Mucosa of stomach (tissue), 1 donor: ENCODE measurements at regions not wholly inside any gene's neighbourhood (a gene's known extent, or its start where the extent isn't known, plus 50 kb on each side); places are given as distances from the start of the nearest gene placed in this dataset.

Source experiments
- H3K27me3 ChIP-seq: one replicate; pipeline ENCODE4 v1.7.0; 2013; ENCODE audit warnings: mild to moderate bottlenecking, low read length; ENCODE audit not compliant: control insufficient read depth, insufficient read depth
- H3K36me3 ChIP-seq: one replicate; pipeline ENCODE4 v1.7.0; 2013; ENCODE audit warnings: low read length; ENCODE audit not compliant: control insufficient read depth, insufficient read depth
- H3K4me1 ChIP-seq: one replicate; pipeline ENCODE4 v1.7.0; 2013; ENCODE audit warnings: mild to moderate bottlenecking, low read length; ENCODE audit not compliant: control insufficient read depth, insufficient read depth
- H3K4me3 ChIP-seq: one replicate; pipeline ENCODE4 v1.7.0; 2013; ENCODE audit warnings: low read length
- H3K9ac ChIP-seq: one replicate; pipeline ENCODE4 v1.7.0; 2013; ENCODE audit warnings: mild to moderate bottlenecking, low read length, moderate library complexity
- H3K9me3 ChIP-seq: one replicate; pipeline ENCODE4 v1.7.0; 2013; ENCODE audit warnings: mild to moderate bottlenecking, low read length, moderate library complexity; ENCODE audit not compliant: control insufficient read depth
- donor health status: Pancreatic carcinoma.

DNA sequence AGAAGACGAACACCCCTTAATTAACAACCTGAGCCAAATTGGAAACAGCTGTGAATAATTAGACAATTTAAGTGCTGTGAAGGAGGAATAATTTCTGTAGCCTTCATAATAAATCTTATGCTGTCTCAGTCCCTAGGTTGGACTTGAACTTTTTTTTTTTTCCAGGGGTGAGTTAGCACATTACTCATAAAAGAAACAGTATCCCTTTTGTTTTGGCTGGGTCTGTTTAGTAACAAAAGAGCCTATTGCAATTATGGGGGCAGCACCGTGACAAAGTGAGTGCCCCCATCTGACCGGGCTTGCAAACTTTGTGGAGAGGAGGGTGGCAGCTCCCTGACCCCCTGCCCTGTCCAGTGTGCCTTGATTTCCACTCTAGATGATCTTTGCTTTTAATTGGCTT is 167.4 kb downstream of the DICER1 start:
- no peaks in the 10 kb centered on the region for H3K4me1 ChIP-seq
- no peak overlapping the region for H3K4me3 ChIP-seq
- H3K27me3 ChIP-seq = no peaks in the 10 kb centered on the region
- H3K9me3 ChIP-seq = no peaks in the 10 kb centered on the region
- no peak overlapping the region for H3K9ac ChIP-seq
- H3K36me3 ChIP-seq = no peaks in the 10 kb centered on the region

DNA sequence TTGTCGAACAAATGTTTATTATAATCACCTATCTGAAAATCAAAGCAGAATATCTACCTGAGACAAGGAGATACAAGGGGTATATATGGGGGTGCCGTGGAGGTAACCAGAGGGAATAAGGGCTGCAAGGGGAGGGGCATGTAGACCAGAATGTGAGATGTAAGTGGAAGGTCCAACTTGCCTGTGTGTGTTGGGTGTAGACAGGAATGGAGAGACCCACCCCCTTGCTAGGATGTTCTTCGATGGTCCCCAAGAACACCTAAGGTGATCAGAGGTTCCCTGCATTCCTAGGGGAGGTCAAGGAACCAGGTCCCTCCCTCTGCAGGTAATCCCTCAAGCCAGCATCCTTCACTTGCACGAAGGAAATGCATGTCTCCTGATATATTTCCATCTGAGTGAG is 167.9 kb downstream of the DICER1 start:
- Histone ChIP-seq H3K36me3 (no peaks in the 10 kb centered on the region), H3K9ac (no peak overlapping the region), H3K9me3 (no peaks in the 10 kb centered on the region), H3K27me3 (no peaks in the 10 kb centered on the region), H3K4me3 (no peak overlapping the region), H3K4me1 (no peaks in the 10 kb centered on the region)

DNA sequence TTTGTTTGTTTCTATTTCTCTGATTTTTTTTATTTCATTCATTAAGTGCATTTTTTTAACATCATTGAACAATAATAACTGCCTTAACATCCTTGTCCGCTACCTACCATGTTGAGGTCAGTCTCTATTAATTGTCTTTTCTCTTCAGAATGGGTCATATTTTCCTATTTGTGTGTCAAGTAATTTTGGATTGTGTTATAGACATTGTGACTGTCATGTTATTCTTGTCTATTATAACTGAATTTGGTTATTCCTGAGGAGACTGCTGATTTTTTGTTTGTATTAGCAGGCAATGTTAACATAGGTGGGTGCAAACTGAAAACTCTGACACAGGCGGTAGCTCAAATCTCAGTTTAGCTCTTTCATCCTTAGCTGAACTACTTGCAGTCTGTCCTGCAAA is 169.9 kb downstream of the DICER1 start:
- no peak overlapping the region for H3K9ac ChIP-seq
- no peaks in the 10 kb centered on the region for H3K36me3 ChIP-seq
- H3K4me1 ChIP-seq = no peaks in the 10 kb centered on the region
- no peak overlapping the region for H3K4me3 ChIP-seq
- H3K27me3 ChIP-seq = no peaks in the 10 kb centered on the region
- no peaks in the 10 kb centered on the region for H3K9me3 ChIP-seq

DNA sequence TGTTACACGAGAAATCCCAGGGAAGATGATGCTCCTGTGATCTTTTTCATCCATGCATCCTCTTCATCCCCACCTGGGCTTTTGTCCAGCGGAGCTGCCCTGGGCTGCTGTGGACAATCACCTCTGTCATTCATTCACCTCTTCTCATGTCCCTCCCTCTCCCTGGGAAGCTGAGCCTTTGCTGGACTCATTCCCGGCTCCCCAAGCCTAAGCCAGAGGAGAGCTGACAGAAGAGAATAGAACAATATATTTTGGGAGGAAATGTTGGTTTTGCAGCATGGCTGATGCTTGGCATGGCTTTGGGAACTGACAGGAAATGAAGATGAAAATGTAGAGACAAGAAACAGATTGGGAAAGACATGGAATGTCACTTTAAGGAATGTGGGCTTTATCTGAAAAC is 177.4 kb downstream of the DICER1 start:
- H3K27me3 ChIP-seq = no peaks in the 10 kb centered on the region
- peaks cover 12% of the 10 kb centered on the region for H3K4me1 ChIP-seq
- no peaks in the 10 kb centered on the region for H3K9me3 ChIP-seq
- no peak overlapping the region for H3K9ac ChIP-seq
- no peak overlapping the region for H3K4me3 ChIP-seq
- no peaks in the 10 kb centered on the region for H3K36me3 ChIP-seq

DNA sequence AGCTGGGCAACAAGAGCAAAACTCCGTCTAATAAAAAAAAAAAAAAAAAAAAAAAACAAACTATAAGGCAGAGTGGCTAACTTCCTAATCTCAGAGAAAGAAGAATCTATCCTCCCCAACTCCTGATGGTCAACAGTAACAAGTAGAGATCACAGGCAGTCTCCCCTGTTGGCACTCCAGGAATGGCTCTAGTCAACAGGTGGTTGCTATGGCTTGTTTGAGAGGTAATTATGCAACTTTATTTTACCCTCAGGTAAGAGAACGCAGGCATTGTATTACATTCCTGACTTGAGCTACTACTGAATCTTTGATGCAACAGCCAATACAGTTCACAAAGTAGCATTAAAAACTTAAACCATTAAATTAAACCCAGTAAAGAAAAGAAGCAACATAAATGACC is 180.3 kb downstream of the DICER1 start:
- no peaks in the 10 kb centered on the region for H3K27me3 ChIP-seq
- peaks cover 17% of the 10 kb centered on the region for H3K4me1 ChIP-seq
- no peaks in the 10 kb centered on the region for H3K9me3 ChIP-seq
- no peak overlapping the region for H3K4me3 ChIP-seq
- H3K9ac ChIP-seq = no peak overlapping the region
- H3K36me3 ChIP-seq = no peaks in the 10 kb centered on the region

DNA sequence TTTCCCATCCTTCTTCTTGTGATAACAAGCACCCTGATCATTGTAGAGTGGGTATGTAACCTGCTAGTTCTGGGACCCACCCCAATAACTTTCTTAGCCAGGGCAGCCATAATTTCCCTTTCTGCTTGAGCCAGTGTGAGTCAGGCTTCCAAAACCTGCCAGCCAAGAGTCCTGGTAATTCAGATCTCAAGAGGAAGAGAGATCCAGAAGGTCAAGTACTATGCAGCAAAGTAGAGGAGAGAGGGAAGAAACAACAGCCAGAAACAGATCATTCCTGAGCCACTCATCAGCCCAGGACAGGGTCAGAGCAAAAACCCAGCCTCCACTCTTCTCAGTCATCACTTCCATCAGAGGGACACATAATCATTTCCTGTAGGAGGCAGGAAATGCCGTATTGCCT is 182.0 kb downstream of the DICER1 start:
- Histone ChIP-seq H3K27me3 (no peaks in the 10 kb centered on the region), H3K4me1 (peaks cover 19% of the 10 kb centered on the region), H3K4me3 (no peak overlapping the region), H3K9ac (no peak overlapping the region), H3K36me3 (no peaks in the 10 kb centered on the region), H3K9me3 (no peaks in the 10 kb centered on the region)

DNA sequence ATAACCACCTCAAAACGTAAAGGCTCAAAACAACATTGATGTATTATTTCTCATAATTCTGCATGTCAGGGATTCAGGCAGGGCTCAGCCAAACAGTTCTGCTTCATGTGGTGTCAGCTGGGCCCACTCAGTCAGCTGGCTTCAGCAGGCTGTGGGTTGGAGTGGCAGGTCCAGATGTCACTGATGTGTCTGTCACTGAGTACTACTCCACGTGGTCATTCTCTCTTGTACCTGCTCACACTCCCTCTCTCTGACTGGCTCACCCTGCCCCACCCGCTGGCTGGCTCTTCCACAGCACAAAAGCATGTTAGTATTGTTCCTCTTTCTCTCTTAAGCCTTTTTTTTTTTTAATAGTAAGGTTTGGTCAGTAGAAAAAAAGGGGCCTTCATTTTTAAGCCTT is 182.4 kb downstream of the DICER1 start:
- Histone ChIP-seq H3K36me3 (no peaks in the 10 kb centered on the region), H3K4me3 (no peak overlapping the region), H3K27me3 (no peaks in the 10 kb centered on the region), H3K4me1 (peaks cover 19% of the 10 kb centered on the region), H3K9me3 (no peaks in the 10 kb centered on the region), H3K9ac (no peak overlapping the region)

DNA sequence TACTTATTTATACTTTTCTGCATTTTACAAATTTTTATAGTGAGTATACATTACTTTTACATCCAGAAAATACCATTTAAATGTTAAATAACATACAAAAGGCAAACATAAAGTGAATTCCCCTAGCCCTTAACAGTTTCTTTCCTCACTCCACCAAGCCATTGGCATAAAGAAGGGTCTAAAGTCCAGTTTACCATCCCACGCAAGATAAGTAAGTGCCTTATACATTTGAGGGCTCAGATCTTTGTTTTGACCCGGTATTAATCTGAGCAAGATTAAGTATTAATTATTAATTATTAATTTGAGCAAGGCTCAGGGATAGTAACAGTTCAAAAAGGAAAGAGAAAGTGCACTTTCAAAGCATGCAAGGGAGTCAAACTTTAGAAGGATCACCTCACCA is 182.9 kb downstream of the DICER1 start:
- peaks cover 19% of the 10 kb centered on the region for H3K4me1 ChIP-seq
- no peaks in the 10 kb centered on the region for H3K36me3 ChIP-seq
- no peak overlapping the region for H3K9ac ChIP-seq
- H3K4me3 ChIP-seq = no peak overlapping the region
- H3K9me3 ChIP-seq = no peaks in the 10 kb centered on the region
- H3K27me3 ChIP-seq = no peaks in the 10 kb centered on the region

DNA sequence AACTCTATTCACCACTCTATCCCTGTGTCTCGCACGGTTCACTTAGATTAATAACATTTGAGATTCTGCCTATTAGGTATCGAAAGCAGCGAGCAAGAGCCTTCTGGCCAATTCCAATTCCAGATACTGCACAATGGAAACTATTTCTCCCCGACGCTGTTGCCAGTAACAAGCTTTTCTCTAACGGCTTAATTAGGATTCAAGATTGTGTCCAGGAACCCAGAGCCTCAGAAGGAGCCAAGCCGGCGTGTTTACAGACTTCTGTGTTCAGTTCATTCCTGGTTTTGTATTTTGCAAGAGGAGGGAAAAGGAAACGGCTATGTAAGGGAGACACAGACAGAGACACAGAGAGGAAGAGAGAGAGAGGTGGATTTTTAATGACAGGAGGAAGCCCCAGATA is 185.6 kb downstream of the DICER1 start:
- H3K36me3 ChIP-seq = no peaks in the 10 kb centered on the region
- H3K4me3 ChIP-seq = no peak overlapping the region
- no peaks in the 10 kb centered on the region for H3K27me3 ChIP-seq
- peak overlapping the region; percentile 51 for H3K9ac ChIP-seq
- H3K4me1 ChIP-seq = peaks cover 19% of the 10 kb centered on the region
- H3K9me3 ChIP-seq = no peaks in the 10 kb centered on the region

DNA sequence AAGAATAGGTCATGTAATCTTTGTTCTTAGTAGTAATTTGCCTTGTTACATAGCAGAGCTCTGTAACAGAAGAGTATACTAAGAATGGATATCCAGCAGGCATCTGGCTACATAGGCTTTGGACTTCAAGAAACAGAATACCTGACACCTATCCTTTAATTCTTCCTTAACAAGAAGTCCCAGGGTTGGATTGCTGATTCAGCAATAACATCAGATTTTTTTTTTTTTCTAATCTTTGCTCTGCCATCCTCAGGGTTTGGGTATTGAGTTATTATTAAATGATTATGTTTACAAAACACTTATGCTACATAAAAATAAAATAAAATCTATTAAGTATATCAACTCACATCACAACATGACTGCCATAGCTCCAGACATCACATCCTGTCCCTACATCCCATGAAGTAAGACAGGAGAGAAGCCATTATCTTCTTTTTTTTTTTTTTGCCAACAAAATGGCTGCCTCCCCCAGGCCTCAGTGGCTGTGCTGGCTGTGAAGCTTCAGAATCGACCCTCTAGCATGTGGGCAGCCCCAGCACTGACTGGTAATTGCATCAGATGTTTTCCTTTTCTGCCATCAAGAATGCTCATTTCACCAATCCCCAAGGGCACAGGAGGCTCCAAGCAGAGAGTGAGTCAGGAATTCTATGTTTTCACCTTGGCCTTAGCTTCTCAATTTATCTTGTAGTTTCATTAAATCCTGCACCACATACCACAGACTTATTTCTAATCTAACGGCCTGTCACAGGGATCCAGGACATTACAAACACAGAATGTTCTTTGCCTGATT is 186.2 kb downstream of the DICER1 start:
- Histone ChIP-seq H3K4me1 (peaks cover 19% of the 10 kb centered on the region), H3K9ac (no peak overlapping the region), H3K27me3 (no peaks in the 10 kb centered on the region), H3K36me3 (no peaks in the 10 kb centered on the region), H3K9me3 (no peaks in the 10 kb centered on the region), H3K4me3 (no peak overlapping the region)

DNA sequence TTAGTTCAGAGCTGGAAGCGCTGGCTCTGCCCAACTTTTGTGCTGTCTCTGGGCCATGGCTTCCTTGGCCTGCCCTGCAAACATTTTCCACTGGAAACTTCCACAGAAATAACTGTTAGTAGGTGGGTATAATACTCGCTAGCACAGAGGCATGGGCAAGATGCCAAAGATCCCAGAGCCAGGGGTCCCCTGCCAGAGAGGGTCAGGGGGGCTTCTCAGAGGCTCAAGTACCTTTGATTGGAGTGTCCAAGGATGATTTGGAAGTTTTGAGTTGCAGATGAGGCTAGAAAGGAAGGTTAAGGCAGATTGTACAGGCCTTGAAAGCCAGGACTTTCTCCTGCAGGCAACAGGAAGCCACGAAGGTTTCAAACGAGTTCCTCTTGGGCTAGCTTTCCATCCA is 187.6 kb downstream of the DICER1 start:
- Histone ChIP-seq H3K27me3 (no peaks in the 10 kb centered on the region), H3K4me1 (peaks cover 6% of the 10 kb centered on the region), H3K4me3 (no peak overlapping the region), H3K9me3 (no peaks in the 10 kb centered on the region), H3K9ac (no peak overlapping the region), H3K36me3 (no peaks in the 10 kb centered on the region)

DNA sequence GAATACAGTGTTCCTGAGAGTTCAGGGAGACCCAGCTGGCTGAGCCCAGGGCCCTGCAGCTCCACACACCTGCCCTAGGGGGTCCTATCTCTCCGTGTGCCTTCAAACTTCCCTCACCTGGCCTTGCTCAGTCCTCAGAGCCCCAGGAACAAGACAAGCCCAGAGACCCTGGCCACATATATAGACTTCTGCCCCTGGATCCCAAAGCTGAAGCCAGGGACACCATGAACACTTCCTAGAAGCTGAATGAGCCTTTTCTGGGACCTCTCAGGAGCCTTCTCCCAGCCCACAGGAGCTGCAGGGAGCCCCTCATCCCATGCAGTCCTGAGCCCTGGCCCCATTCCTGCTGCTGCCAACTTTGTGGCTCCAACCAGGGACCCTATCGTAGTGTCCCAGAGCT is 190.5 kb downstream of the DICER1 start:
- H3K4me3 ChIP-seq = no peak overlapping the region
- H3K9ac ChIP-seq = no peak overlapping the region
- no peaks in the 10 kb centered on the region for H3K36me3 ChIP-seq
- H3K27me3 ChIP-seq = no peaks in the 10 kb centered on the region
- H3K9me3 ChIP-seq = no peaks in the 10 kb centered on the region
- peaks cover under 1% of the 10 kb centered on the region for H3K4me1 ChIP-seq

DNA sequence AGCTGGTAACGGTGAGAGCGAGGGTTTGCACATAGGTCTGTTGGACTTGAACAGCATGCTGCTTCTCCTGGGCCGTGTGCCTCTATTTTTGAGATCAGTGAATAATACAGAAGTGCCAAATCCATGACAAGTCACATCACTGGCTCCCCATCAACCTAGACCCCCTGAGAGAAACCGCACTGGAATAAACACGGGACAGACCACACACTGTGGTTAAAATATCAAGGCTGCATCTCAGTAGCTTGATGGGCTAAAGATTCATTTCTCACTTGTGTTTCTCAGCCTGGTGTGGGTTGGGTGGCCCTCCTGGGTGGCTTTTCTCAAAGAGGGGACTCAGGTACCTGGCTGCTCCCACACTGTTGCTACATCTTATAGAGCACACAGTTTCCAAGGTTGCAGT is 191.0 kb downstream of the DICER1 start:
- no peaks in the 10 kb centered on the region for H3K9me3 ChIP-seq
- no peak overlapping the region for H3K4me3 ChIP-seq
- no peaks in the 10 kb centered on the region for H3K4me1 ChIP-seq
- H3K36me3 ChIP-seq = no peaks in the 10 kb centered on the region
- no peaks in the 10 kb centered on the region for H3K27me3 ChIP-seq
- no peak overlapping the region for H3K9ac ChIP-seq
